Stimulated activated CD8-positive, alpha-beta memory T cell treated with anti-CD3 and anti-CD28 coated beads, Interleukin-4, amount 100 ng/mL, for 4 hours (primary cell): ENCODE measurements at regions not wholly inside any gene's neighbourhood (a gene's known extent, or its start where the extent isn't known, plus 50 kb on each side); places are given as distances from the start of the nearest gene placed in this dataset.
"Not testable (repeated sequence)": the region's sequence is repeated elsewhere in the genome, so short reads cannot be mapped to it uniquely, and the experiment has no call there.

Experiments used
- DNase-seq, 2 donors: peaks; one replicate each; pipeline ENCODE4 v3.0.0-alpha.2; 2020; ENCODE audit warnings: low read depth in 2 of 2, low spot score in 1 of 2

DNA sequence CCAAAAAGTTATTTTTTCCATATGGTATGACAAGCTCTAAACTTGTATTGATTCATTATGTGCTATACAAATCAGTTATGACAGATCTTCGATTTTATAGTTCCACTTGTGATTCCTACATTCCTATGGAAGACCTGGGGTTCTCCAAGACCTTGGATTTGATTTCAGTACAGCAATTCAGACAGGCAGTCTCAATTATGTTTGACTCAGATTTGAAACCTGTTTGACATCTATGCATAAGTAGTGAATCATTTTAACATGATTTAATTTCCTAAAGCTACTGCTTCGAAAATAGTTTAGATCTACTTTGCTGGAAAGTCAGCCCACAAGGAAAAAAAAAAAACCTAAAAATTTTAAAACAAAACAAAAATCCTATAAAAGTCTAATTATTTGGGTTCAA is 820.4 kb downstream of the LUZP2 start:
- no peak for DNase-seq

GRCh38 chr11:25319127-25319526 is 822.3 kb downstream of the LUZP2 start:
- no peak for DNase-seq

GRCh38 chr11:25327656-25328055 is 830.8 kb downstream of the LUZP2 start:
- no peak for DNase-seq

GRCh38 chr11:25339281-25339680 is 842.4 kb downstream of the LUZP2 start:
- no peak for DNase-seq

DNA sequence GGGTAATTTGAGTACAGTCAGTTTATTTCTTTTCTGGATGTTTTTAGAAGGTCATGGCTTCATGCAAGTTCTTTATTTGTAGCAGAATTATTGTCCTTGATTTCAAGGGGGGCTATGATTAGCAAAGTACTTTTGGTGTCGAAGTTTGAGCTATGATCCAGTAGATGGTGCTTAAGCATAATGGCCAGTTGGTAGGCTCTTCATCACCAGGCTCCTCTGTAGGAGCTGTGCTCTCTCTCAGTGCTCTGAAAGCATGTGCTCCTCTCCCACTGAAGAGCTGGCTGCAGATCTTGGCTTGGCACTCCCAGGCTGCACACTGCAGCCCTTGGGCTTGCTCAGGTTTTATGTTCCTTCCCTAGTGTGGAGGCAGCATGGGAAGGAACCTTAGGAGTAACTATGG is 852.7 kb downstream of the LUZP2 start:
- no peak for DNase-seq

DNA sequence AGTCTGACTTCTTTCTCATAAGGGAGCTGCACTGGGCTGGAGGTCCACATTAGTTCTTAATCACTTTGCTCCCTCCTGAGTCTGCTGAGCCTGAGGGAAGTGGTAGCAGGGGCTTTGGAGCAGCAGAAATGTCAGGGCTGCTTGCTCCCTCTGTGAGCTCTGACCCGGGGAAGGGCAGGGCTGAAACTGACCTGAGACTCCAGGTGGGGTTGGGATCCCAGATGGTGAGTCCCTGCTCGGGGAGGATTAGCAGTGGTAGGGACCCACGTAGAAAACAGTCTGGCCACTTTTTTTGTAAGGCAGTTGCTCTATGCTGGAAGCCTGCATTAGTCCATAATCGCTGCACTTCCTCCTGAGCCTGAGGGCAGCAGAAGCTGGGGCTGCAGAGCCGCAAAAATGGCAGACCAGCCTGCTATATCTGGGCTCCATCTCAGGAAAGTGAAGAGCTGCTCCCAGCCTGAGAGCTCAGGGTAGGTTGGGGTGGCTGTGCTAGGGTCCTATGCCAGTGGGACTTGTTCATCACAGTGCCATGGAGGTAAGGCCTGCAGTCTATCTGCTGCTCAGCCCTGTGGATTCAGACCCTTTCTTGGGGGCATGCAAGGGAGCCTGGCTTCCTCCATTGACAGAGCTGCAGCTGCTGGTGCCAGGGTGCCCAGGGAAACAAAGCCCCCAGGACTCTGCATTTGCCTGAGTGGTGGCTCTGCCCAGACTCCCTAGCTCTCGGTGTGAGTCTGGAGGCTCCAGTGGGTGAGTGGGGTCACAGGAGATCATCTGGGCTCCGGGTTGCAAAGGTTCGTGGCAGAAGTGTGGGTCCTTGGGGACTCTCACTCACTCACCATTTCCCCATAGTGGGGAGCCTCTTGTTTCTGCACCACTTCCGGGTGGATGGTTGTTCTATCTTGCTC is 854.3 kb downstream of the LUZP2 start:
- DNase-seq, result no peak

DNA sequence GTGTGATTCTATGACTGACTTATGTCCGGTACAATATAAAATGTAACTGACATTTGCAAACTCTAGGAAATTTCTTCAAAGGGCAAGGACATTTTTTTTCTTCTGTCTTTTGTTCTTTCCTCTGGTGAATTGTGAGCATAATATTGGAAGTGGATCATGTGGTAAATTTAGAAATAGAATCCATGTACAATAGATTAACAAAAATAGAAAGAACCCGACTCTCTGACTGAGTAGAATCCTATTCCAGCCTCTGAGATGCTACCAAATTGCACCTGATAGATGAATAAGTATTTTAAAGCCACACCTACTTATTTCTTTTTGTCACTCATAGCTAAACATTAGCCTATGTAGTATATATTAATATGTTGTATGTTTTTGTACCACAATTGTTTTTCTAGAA is 860.3 kb downstream of the LUZP2 start:
- no peak for DNase-seq

DNA sequence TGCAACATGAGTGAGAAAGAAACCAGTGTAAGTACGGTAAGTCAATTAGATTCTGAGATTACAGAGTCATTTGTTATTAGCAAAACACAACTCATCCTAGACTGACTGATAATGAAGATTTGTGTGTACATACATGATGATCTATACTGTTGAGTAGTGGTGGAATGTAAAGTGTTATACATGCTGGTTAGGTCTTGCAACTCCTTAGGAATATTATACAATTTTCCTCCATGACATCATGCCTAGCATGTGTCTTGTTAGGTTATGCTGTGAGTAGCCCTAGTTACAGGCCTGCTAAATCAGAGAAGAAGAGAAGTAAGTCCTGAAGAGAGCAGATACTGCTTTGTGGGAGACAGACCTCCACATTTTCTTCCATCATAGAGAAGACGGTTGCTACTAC is 880.6 kb downstream of the LUZP2 start:
- DNase-seq, result no peak

DNA sequence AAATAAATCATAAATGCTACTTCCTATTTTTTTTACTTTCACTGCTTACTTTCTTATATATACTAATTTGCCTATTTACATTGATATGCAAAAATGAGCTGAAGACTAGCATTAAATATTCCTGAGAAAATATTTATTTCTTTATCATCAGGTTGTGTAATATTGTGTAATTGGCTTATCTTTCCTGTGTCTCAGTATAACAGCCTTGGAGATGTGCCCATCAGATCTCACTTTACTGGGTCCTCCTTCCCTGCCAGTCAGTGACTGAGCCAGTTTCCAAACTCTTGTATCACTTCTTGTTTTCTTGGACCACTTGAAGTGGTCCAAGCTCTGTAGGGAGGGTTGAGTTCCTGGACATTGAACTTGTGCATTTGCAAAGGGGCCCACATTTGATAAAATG is 900.0 kb downstream of the LUZP2 start:
- DNase-seq, result no peak

- no peak for DNase-seq
Observed at GRCh38 chr11:25408146-25408545, 911.3 kb downstream of the LUZP2 start.

DNA sequence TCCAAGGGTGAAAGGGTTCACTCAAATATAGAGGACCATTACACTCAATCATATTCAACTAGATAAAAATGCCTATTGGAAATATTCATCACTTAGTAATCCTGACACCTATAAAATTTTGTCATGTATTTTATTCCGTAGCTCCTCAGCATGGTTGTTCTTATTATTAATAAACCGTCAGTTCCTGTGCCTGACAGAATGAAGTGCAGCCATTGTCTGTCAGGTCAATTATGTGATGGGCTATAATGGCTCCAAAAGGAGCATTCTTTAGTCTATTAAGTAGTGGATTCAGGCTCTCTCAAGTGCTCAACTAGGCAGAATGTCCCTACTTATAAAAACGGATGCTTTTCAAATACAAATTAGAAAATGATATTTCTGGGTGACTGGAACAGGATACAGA is 916.1 kb upstream of the ANO3 start:
- no peak for DNase-seq

DNA sequence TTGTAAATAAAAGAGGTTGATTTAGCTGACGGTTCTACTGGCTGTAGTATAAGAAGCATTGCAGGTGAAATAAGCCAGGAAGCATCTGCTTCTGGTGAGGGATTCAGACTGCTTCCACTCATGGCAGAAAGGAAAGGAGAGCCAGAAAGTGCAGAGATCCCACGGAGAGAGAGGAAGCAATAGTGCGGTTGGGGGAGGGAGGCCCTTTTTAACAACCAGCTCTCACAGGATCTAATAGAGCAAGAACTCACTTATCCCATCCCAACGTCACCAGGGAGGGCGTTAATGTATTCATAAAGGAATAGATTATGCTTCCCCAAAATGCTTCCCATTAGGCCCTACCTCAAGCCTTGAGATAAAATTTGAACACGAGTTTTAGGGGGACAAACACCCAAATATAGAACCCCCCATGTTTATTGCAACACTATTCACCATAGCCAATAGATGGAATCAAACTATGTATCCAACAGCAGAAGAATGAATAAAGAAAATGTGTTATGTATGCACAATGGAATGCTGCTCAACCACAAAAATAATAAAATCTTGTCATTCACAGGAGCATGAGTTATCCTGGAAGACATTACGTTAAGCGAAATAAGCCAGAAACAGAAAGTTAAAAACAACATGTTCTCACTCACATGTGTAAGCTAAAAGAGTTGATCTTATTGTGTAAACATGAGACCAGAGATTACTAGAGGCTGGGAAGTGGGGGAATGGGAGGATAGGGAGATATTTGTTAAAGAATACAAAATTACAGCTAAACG is 908.3 kb upstream of the ANO3 start:
- no peak for DNase-seq

DNA sequence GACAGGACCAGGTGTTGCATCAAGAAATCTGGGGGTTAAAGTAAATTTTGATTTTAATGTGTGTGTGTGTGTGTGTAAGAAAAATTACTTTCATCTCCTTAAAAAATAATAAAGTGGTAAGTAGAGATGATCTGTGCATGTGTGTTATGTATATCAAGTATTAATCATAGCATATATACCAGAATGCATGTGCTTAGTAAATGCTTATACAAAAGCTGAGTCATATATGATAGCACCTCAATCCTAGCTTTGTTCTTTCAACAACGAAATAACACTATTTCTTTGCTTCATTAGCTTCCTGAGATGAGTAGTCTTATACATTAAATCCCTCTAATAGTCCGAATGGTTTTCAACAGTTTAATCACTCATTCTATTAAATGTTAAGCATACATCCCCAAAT is 899.6 kb upstream of the ANO3 start:
- DNase-seq, result no peak

GRCh38 chr11:25435197-25435596 is 896.7 kb upstream of the ANO3 start:
- DNase-seq, result no peak

DNA sequence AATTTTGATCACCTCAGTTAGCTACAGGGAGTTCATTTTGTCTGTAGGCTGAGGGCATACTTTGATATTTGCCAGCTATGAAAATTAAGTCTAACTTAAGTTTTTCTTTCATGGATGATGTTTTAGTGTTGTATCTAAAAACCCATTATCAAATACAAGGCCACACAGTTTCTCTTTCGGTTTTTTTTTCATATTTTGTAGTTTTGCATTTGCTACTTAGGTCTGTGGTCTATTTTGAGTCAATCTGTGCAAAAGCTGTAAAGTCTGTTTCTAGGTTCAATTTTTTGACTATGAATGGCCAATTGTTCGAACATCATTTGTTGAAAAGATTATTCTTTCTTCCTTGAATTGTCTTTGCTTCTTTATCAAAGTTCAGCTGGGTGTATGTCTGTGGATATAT is 895.6 kb upstream of the ANO3 start:
- DNase-seq, result no peak

GRCh38 chr11:25441421-25441820 is 890.5 kb upstream of the ANO3 start:
- no peak for DNase-seq

GRCh38 chr11:25449091-25449490 is 882.8 kb upstream of the ANO3 start:
- DNase-seq, result no peak

DNA sequence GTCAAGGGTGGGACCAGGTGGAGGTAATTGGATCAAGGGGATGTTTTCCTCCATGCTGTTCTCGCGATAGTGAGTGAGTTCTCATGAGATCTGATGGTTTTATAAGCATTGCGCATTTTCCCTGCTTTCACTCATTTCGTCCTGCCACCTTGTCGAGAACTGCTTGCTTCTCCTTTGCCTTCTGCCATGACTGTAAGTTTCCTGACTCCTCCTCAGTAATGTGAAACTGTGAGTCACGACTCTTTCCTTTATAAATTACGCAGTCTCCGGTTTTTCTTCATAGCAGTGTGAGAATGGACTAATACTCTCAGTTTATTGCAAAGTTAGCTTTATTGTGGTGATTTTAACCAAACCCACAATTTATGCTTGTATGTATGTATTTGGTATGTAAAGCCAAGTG is 878.5 kb upstream of the ANO3 start:
- no peak for DNase-seq

GRCh38 chr11:25456211-25456610 is 875.7 kb upstream of the ANO3 start:
- DNase-seq, result no peak

GRCh38 chr11:25483915-25484635 is 847.9 kb upstream of the ANO3 start:
- DNase-seq, result no peak

DNA sequence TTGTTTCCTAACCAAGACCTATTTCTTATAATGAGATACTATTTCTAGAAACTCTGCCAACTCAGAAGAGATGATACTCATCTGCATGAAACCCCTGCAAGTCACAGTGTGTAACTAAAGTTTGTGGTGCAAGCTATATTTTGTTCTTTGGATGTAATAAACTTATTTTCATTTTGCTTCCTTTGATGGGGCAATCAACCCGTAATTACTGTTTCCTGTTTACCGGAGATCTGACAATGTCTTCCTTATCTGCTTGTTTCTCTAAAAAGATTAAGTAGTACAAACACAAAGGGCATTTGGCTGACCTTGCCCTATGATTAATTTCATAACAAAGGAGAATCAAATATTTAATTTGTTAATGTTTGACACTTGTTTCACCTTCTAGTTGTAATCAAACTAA is 846.6 kb upstream of the ANO3 start:
- no peak for DNase-seq

DNA sequence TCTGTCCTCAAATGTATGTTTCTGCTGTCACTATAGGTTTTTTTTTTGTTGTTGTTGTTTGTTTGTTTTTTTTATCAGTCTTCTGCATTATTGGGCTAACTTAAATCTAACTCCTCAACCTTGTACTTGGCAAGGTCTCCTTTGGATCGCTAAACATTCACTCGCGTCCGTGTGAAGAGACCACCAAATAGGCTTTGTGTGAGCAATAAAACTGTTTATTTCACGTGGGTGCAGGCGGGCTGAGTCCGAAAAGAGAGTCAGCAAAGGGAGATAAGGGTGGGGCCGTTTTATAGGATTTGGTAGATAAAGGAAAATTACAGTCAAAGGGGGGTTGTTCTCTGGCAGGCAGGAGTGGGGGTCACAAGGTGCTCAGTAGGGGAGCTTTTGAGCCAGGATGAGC is 845.6 kb upstream of the ANO3 start:
- DNase-seq, result not testable (repeated sequence)
